ENCODE measurements at regions not wholly inside any gene's neighbourhood (a gene's known extent, or its start where the extent isn't known, plus 50 kb on each side); places are given as distances from the start of the nearest gene placed in this dataset.

DNA sequence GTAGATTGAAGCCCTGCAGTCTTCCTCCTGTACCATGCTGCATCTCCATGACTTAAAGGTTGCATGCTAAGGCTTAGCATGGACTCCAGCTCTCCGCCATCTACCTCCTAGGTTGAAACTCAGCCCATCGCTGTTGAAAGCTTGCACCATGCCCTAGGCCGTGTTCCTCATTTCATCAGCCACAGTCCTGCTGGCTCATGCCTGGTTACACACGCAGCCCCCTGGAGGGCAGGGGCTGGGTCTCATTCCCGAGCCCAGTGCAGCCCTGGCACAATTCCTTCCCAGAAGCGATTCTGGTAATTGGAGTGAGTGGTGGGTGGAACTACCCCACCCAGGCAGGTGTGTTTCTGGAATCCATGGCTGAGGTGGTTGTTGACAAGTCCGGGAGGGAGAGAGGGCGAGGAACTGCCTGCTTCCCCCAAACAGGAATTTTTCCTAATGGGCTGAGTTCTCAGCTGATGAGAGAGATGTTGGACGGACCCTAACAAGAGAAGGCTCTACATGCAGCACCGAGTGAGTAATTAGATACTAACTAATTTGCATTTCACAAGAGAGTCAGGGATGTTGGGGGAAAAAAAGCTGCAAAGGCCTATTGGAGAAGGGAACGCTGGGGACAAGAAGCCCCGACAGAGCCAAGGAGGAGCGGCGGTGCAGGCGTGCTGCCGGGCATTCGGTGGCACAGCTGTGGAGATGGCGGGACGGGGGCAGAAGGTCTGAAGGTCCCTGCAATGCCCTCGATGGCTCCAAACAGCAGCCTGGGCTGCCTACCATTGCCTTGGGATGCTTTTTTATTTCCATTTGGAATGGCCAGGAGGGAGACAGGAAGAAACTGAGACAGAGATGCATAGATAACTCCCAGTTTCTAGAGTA is 92.3 kb upstream of the TLE3 start:
- Histone ChIP-seq H3K27me3 (replicated peaks in 1 of 4; ENCODE audit: control insufficient read depth in 3 of 4, extremely low read depth in 1 of 4, insufficient read depth in 3 of 4, low read length in 3 of 4) (no peaks in the 10 kb centered on the region), H3K9ac (replicated peaks in 1 of 4; ENCODE audit: extremely low read depth in 1 of 4, low read depth in 3 of 4, low read length in 3 of 4) (no peak overlapping the region; a peak in 1 of 7 replicates), H3K79me1 (ENCODE audit: low read depth, low read length) (no peaks in the 10 kb centered on the region), H3K56ac (replicated peaks; ENCODE audit: insufficient read length, low read depth, low read length) (no peak overlapping the region), H3K27ac (ENCODE audit: low read depth, low read length) (no peak overlapping the region), H2AFZ (ENCODE audit: low read length) (no peak overlapping the region), H3K4me1 (replicated peaks in 1 of 4; ENCODE audit: control insufficient read depth in 3 of 4, insufficient read depth in 4 of 4, low read length in 3 of 4) (peaks cover 0 to 2% (median 0%) of the 10 kb centered on the region in 4 experiments; a peak in 1 of 7 replicates), H3K4me3 (ENCODE audit: extremely low read depth in 1 of 4, insufficient read depth in 2 of 4, low read depth in 3 of 4, low read length in 4 of 4) (no peak overlapping the region), H3K36me3 (ENCODE audit: control insufficient read depth in 2 of 4, insufficient read depth in 4 of 4, low read length in 3 of 4) (no peaks in the 10 kb centered on the region), H4K20me1 (replicated peaks in 1 of 2; ENCODE audit: control insufficient read depth in 1 of 2, insufficient read depth in 2 of 2, low read length in 2 of 2) (no peaks in the 10 kb centered on the region), H3K23ac (ENCODE audit: insufficient read length) (no peak overlapping the region), H2BK15ac (ENCODE audit: low read length) (0 out of 2 replicates have a peak overlapping the region, but pooled peaks have one; percentile 74), H2BK5ac (ENCODE audit: low read depth, low read length) (0 out of 2 replicates have a peak overlapping the region, but pooled peaks have one; percentile 39), H4K91ac (replicated peaks; ENCODE audit: insufficient read length, low read length) (no peak overlapping the region), H2BK20ac (ENCODE audit: low read length) (no peak overlapping the region), H3K23me2 (ENCODE audit: low read depth, low read length) (no peaks in the 10 kb centered on the region), H4K5ac (ENCODE audit: insufficient read length, low read depth, low read length) (no peak overlapping the region), H2AK5ac (ENCODE audit: low read depth, low read length) (no peak overlapping the region; the same call in 1 of the 2 replicates), H2BK12ac (ENCODE audit: low read depth, low read length) (no peak overlapping the region; the same call in 1 of the 2 replicates), H3K79me2 (ENCODE audit: control insufficient read depth in 1 of 2, insufficient read depth in 2 of 2, low read length in 2 of 2) (no peaks in the 10 kb centered on the region), H4K8ac (ENCODE audit: extremely low read depth, insufficient read depth, low read length) (no peak overlapping the region; the same call in 1 of the 2 replicates), H2BK120ac (replicated peaks; ENCODE audit: low read depth, low read length) (no peak overlapping the region), H3K4me2 (ENCODE audit: insufficient read depth in 1 of 2, low read depth in 2 of 2, low read length in 2 of 2) (no peak overlapping the region), H3K4ac (replicated peaks; ENCODE audit: insufficient read length, low read depth, low read length) (no peak overlapping the region), H3K14ac (ENCODE audit: insufficient read length) (no peak overlapping the region), H3K9me3 (ENCODE audit: insufficient read depth in 2 of 2, low read depth in 1 of 2, low read length in 1 of 2) (no peaks in the 10 kb centered on the region; a peak in 1 of 4 replicates), H3K18ac (ENCODE audit: extremely low read depth, low read length) (no peak overlapping the region)
- WGBS, 2 experiments (ENCODE audit: extremely low coverage in 1 of 2, insufficient coverage in 1 of 2, insufficient read length in 1 of 2, insufficient replicate concordance in 2 of 2, low coverage in 1 of 2, low lambda C conversion rate in 2 of 2, missing lambda C conversion rate in 1 of 2): 86% methylated on average over 20 of the region's 20 CpGs; no CpG with 5 or more reads in 1 of the 2 experiments
- ChIA-PET CTCF (ENCODE audit: partially characterized antibody) (interaction anchor here (0.8 to 1.4 kb wide), 2 partner anchors 9 to 15 kb away, joined by 3 to 4 read pairs; no protein-coding TSS in a partner anchor), POLR2A (ENCODE audit: partially characterized antibody) (interaction anchor here (0.9 to 1.1 kb wide), 2 partner anchors 90 to 92 kb away, joined by 3 to 4 read pairs; partner anchors contain the start of gene TLE3)
- FAIRE-seq (no peak), DNase-seq (ENCODE audit: low read depth in 1 of 2, low spot score in 2 of 2) (no peak)
- TF ChIP-seq NANOG (IDR thresholded peaks at IDR 0.05; ENCODE audit: insufficient read depth, low read depth, low read length, poor library complexity, severe bottlenecking) (no peak), BRCA1 (IDR thresholded peaks at IDR 0.05; ENCODE audit: low read depth, low read length) (no peak), HDAC6 (IDR thresholded peaks at IDR 0.05; ENCODE audit: low read depth, low read length) (no peak), SRF (IDR thresholded peaks at IDR 0.05; ENCODE audit: low read depth, low read length) (no peak), SP4 (IDR thresholded peaks at IDR 0.05; ENCODE audit: low read length) (no peak)
- TF ChIP-seq, protein P1, sequence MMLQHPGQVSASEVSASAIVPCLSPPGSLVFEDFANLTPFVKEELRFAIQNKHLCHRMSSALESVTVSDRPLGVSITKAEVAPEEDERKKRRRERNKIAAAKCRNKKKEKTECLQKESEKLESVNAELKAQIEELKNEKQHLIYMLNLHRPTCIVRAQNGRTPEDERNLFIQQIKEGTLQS (IDR thresholded peaks at IDR 0.05; ENCODE audit: insufficient read depth, low read depth, low read length): no peak
- TF ChIP-seq, protein P2, sequence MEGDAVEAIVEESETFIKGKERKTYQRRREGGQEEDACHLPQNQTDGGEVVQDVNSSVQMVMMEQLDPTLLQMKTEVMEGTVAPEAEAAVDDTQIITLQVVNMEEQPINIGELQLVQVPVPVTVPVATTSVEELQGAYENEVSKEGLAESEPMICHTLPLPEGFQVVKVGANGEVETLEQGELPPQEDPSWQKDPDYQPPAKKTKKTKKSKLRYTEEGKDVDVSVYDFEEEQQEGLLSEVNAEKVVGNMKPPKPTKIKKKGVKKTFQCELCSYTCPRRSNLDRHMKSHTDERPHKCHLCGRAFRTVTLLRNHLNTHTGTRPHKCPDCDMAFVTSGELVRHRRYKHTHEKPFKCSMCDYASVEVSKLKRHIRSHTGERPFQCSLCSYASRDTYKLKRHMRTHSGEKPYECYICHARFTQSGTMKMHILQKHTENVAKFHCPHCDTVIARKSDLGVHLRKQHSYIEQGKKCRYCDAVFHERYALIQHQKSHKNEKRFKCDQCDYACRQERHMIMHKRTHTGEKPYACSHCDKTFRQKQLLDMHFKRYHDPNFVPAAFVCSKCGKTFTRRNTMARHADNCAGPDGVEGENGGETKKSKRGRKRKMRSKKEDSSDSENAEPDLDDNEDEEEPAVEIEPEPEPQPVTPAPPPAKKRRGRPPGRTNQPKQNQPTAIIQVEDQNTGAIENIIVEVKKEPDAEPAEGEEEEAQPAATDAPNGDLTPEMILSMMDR (IDR thresholded peaks at IDR 0.05; ENCODE audit: control extremely low read depth in 1 of 3, insufficient read depth in 1 of 3, low read depth in 1 of 3, low read length in 3 of 3): no peak

Data from H1 (cell line).